ENCODE measurements at regions not wholly inside any gene's neighbourhood (a gene's known extent, or its start where the extent isn't known, plus 50 kb on each side); places are given as distances from the start of the nearest gene placed in this dataset.

- no peaks in the 10 kb centered on the region for H3K9me3 ChIP-seq
- H3K4me1 ChIP-seq, result no peaks in the 10 kb centered on the region
- no peak overlapping the region for H3K4me3 ChIP-seq
- H3K36me3 ChIP-seq, result no peaks in the 10 kb centered on the region
- TF ChIP-seq, protein P1, sequence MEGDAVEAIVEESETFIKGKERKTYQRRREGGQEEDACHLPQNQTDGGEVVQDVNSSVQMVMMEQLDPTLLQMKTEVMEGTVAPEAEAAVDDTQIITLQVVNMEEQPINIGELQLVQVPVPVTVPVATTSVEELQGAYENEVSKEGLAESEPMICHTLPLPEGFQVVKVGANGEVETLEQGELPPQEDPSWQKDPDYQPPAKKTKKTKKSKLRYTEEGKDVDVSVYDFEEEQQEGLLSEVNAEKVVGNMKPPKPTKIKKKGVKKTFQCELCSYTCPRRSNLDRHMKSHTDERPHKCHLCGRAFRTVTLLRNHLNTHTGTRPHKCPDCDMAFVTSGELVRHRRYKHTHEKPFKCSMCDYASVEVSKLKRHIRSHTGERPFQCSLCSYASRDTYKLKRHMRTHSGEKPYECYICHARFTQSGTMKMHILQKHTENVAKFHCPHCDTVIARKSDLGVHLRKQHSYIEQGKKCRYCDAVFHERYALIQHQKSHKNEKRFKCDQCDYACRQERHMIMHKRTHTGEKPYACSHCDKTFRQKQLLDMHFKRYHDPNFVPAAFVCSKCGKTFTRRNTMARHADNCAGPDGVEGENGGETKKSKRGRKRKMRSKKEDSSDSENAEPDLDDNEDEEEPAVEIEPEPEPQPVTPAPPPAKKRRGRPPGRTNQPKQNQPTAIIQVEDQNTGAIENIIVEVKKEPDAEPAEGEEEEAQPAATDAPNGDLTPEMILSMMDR (IDR thresholded peaks at IDR 0.05), result no peak
- intact Hi-C loops (cut with DNase I), result no loop called here
- no peaks in the 10 kb centered on the region for H3K27me3 ChIP-seq
- H3K27ac ChIP-seq, result no peak overlapping the region
- no peak for DNase-seq (ENCODE audit: low spot score in 2 of 2)
These were observed 305.1 kb upstream of the SASH1 start for GRCh38 chr6:148037496-148037895.

DNA sequence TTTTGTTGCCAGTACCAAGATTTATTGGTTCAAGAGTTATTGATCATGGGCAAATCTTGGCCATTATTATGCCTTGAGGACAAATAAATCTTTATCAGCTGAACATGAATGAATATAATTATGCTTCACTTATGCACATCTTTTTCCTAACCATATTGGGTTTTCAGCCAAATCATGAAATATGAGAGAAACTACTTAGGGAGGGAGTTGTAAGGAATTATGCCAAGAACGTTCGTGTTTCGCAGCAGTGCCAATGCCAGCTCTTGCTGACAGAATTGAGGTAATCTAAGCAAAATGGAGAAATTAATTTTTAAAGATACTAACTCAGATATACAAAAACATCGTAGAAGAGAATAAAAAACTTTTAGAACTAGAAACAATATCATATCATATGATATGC is 301.1 kb upstream of the SASH1 start:
- H3K36me3 ChIP-seq, result no peaks in the 10 kb centered on the region
- H3K4me1 ChIP-seq, result no peaks in the 10 kb centered on the region
- no peak for DNase-seq (ENCODE audit: low spot score in 2 of 2)
- no peaks in the 10 kb centered on the region for H3K27me3 ChIP-seq
- H3K4me3 ChIP-seq, result no peak overlapping the region
- TF ChIP-seq, protein P1 (IDR thresholded peaks at IDR 0.05), result no peak
- intact Hi-C loops (cut with DNase I), result no loop called here
- no peak overlapping the region for H3K27ac ChIP-seq
- no peaks in the 10 kb centered on the region for H3K9me3 ChIP-seq

- no peak for DNase-seq (ENCODE audit: low spot score in 2 of 2)
- TF ChIP-seq, protein P1 (IDR thresholded peaks at IDR 0.05), result no peak
- intact Hi-C loops (cut with DNase I), result no loop called here
- H3K9me3 ChIP-seq, result peaks cover 0 to 6% of the 10 kb centered on the region in 2 donors
- no peaks in the 10 kb centered on the region for H3K36me3 ChIP-seq
- no peaks in the 10 kb centered on the region for H3K27me3 ChIP-seq
- no peaks in the 10 kb centered on the region for H3K4me1 ChIP-seq
- H3K4me3 ChIP-seq, result no peak overlapping the region
- H3K27ac ChIP-seq, result no peak overlapping the region
These were observed 300.1 kb upstream of the SASH1 start for GRCh38 chr6:148042536-148042935.

- Histone ChIP-seq H3K4me1 (no peaks in the 10 kb centered on the region), H3K27ac (no peak overlapping the region), H3K27me3 (no peaks in the 10 kb centered on the region), H3K9me3 (peaks cover 0 to 6% of the 10 kb centered on the region in 2 donors), H3K36me3 (no peaks in the 10 kb centered on the region), H3K4me3 (no peak overlapping the region)
- intact Hi-C loops (cut with DNase I), result no loop called here
- TF ChIP-seq, protein P1 (IDR thresholded peaks at IDR 0.05), result no peak
- DNase-seq (ENCODE audit: low spot score in 2 of 2), result no peak
These were observed 298.3 kb upstream of the SASH1 start for GRCh38 chr6:148044261-148044751.

DNA sequence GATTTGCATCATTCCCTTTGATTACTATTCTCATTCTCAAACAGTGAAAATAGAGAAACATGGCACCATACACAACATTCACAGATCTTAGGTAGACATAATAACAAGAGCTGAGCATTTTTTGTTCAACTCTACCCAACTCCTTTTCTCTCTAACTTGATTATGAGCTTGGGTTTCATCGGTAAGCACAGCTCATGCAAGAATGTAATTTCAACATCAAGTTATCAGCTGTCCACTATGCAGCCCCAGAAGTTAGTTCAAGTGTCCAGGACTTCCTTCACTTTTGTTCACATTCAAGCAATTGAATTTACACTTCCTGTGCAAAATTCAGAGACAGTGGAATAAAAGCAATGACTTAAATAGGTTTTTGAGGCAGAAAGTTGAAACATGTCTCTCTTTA is 297.7 kb upstream of the SASH1 start:
- no peaks in the 10 kb centered on the region for H3K36me3 ChIP-seq
- intact Hi-C loops (cut with DNase I), result no loop called here
- no peak overlapping the region for H3K4me3 ChIP-seq
- no peak for DNase-seq (ENCODE audit: low spot score in 2 of 2)
- no peak overlapping the region for H3K27ac ChIP-seq
- TF ChIP-seq, protein P1 (IDR thresholded peaks at IDR 0.05), result no peak
- H3K27me3 ChIP-seq, result no peaks in the 10 kb centered on the region
- H3K9me3 ChIP-seq, result peaks cover 0 to 6% of the 10 kb centered on the region in 2 donors
- H3K4me1 ChIP-seq, result no peaks in the 10 kb centered on the region

DNA sequence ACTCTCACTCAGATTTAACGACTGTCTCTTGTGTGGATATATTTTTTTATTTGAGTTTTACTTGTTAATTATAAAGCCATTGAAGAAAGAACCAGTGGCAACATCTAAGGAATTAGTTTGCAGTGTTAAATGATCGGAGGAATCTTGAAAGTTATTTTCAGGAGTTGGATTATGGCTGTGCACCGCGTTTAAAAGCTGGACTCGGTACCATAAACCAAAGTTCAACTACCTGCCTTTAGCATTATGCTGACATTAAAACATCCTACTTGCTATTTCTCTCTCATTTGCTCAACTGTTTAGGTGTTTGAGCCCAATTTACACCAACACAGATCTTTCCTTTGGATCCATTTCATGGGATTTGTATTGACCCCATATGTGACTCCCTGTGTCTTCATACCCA is 289.4 kb upstream of the SASH1 start:
- H3K4me1 ChIP-seq, result no peaks in the 10 kb centered on the region
- H3K27ac ChIP-seq, result no peak overlapping the region
- no peaks in the 10 kb centered on the region for H3K27me3 ChIP-seq
- H3K9me3 ChIP-seq, result peaks cover 0 to 7% of the 10 kb centered on the region in 2 donors
- H3K4me3 ChIP-seq, result no peak overlapping the region
- DNase-seq (ENCODE audit: low spot score in 2 of 2), result no peak
- TF ChIP-seq, protein P1 (IDR thresholded peaks at IDR 0.05), result no peak
- intact Hi-C loops (cut with DNase I), result no loop called here
- H3K36me3 ChIP-seq, result no peaks in the 10 kb centered on the region

Measured in ascending aorta (tissue), 2 donors.